Left renal cortex interstitium (tissue), 4 donors: ENCODE measurements at regions not wholly inside any gene's neighbourhood (a gene's known extent, or its start where the extent isn't known, plus 50 kb on each side); places are given as distances from the start of the nearest gene placed in this dataset.

Experiments
- DNase-seq, 4 donors: peaks; one replicate each; pipeline ENCODE4 v3.0.0-alpha.2; 2013; ENCODE audit warnings: low read depth in 4 of 4, low spot score in 2 of 4, missing footprints in 1 of 4

DNA sequence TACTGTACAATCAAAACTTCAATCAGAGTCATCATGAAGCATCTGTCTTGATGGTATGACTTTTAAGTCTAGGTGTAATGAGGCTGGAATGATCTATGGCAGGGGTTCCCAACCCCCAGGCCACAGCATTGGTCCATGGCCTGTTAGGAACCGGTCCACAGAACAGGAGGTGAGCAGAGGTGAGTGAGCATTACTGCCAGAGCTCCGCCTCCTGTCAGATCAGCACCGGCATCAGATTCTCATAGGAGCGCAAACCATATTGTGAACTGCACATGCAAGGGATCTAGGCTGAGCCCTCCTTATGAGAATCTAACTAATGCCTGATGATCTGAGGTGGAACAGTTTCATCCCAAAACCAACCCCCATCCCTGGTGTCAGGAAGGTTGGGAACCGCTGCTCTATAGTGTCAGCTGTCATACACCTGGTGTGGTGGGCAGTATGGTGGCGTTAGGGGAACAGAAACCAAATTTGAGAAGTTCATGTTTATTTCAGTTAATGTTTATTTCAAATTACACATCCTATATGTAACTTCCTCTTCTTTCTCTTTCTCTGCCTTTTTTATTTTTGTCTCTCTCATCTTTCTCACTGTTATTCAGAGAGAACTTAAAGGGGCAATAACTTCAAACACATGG lies 432.6 kb downstream of the TNS3 start:
- DNase-seq = no peak

DNA sequence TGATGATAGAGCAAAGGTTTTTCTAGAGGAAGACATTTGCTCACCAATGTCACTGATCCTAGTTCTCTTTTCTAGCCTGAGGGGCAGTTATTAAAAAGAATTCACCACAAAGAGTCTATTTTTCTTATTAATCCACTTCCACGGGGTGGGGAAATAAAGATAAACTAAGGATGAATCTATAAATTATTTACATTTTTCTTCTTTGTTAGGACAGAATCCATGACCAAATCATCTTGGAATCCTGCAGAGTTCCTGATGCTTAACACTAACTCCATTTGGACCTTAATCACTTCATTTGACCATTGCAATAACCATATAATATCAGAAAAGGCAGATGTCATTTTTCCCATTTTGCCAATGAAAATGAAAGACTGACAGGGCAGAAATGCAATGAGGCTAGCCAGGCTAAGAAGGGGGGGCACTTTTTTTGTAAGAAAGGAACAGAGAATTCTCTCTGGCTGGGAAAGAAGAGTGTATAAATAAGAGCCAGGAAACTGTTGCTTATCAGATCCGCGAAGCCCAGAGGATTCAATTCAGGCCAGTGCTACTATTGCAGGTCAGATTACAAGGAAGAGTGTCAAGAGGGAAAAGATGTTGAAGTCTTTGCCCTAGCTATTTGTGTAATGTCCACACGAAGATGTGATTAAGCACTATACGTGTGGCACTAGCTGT lies 433.2 kb downstream of the TNS3 start:
- no peak for DNase-seq

DNA sequence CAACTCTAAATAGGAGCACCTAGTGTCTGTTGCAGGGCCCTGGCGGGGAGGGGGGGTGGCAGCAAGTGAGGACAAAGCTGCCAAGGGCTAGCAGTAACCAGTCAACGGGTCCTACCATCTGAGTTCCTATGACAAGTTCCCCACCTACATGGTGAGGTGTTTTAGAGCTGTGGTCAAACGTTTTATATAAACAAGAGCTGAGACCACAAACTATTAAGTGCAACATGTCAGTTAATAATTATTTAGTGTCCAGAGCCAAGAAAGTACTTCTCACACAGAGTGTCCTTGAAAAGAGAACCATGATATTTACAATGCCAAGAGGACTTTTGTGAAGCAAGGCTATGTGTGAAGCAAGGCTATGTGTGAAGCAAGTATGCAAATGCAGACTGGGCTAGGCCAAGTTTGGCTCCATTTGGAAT lies 434.7 kb downstream of the TNS3 start:
- DNase-seq = no peak

DNA sequence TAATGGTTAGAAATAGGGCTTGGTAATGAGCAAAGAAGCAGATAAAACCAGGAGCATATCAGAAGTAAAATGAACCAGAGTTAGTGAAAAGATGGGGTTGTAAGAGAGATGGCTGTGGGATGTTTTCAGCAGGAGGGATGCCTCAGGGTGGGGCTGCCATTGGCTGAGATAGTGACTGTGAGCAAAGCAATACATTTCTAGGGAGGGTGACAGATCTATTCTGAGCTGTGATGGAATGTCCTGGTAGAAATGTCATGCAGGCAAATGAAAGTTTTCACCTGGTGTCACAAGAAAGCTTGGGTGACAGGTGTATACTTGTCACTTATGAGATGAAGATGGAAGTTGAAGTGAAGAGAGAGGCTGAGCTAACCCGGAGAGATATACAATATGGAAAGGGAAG lies 435.9 kb downstream of the TNS3 start:
- no peak for DNase-seq

DNA sequence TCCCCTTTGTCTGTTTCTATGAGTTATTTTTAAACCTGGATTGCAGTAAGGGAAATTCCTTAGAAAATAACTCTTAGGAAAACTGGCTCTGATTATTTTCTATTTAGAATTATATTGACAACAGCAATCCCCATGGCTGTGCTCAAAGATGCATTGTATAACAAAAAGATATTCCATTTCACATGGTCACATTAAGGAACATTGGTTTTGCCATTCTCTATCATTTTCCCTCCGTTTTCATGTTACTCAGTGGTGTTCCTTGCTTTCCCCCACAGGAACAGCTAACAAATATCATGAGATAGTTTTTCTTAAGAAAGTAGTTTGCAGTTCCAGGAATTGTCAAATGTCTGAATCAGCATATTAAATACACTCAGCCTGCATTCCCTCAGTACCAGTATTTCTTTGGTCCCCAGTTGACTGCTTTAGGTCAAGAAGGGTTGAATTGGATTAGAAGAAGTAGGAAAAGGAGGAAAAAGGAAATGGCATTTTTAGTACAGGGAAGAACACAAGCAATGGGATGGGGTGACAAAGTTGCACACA lies 436.7 kb downstream of the TNS3 start:
- DNase-seq = no peak

DNA sequence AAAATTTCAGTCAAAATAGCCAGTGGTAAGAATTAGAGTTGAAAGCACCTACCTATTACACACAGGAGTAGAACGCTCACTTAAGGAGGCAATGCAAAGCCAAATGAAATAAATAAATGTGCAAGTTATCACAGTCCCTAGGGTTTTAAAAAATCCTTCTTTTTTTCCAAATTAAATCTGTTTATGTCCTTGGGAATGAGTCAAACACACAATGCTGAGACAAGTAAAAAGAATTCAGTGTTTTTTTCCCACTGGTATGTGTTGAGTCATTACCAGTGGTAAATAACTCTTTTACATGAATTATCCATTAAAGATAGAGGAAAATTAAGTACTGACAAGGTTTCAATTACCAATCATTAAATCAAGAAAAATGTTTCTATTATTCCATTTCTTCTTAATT lies 438.6 kb downstream of the TNS3 start:
- no peak for DNase-seq

DNA sequence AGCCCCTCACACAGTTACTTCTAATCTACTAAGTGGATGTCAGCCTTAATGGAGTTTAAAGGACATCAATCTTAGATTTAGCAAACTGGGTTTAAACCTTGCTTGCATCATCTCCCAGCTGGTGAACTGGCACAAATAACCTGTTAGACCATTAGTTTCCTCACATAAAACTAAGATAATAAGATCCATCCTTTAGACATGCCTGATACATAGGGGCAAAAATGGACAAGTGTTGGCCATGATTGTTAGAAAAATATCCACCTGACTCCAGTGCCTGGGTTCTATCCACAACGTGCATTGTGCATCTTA lies 439.1 kb downstream of the TNS3 start:
- DNase-seq = no peak

DNA sequence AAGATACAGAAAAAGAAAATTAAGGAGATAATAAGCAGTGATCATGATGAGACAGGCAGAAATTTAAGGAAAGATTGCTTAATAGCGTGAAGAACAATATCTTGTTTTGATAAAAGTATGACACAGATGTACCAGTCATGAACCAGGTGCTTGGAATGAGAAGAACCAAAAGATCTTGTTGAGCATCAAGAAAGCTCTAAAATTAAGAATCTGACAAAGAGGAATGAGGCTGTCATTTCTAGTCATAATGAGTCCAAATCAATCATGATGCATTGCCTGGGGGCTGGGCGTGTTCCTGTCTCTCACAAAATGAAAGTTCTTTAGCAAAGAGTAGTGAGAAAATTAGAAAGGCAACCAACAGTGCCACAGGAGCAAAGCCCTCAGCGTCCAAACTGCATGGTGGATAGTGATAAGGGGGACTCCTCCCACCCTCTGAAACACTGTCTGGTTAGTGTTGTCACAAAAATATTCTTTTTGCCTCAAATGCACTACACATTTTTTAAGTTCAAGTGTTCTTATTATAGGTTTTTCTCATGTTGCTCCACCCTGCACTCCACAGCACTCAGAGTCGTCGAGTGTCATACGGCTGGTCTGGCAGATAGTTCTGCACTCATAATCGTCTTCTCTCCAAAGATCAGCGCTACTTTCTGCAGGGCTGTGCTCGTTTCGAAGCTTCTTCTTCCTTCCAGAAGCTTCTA lies 439.6 kb downstream of the TNS3 start:
- no peak for DNase-seq

DNA sequence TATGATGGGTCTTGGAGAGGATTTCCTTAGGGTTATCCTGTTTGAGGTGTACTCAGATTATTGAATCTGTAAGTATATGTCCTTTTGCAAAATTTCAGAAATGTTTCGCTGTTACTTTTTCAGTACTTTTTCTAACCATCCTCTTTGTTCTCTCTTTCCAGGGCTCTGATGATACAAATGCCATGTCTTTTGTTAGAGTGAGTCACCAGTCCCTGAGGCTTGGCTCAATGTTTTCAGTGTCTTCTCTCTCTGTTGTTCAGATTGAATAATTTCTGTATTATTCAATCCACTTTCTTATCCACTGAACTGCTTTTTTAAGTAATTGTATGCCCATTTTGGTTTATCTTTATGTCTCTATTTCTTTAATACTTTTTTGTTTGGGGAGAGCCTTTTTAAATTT lies 449.4 kb downstream of the TNS3 start:
- DNase-seq = no peak

DNA sequence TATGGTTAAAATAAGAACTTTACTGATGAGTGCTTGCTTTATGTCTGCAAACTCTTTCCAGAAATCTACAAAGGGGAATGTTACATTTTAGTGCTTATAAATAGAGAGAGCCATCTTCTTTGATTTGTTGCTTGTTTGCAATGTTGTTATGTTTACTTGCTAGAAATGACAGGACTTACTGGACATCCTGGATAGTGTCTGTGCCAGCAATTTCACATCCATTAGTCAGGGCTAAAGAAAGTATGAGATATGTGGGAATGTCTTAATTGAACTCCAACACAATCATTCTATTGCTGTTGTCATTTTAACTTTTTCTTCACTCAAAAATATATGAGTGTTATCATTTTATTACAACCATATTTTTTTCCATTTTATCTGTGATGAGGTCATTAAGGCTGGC lies 453.2 kb downstream of the TNS3 start:
- no peak for DNase-seq

DNA sequence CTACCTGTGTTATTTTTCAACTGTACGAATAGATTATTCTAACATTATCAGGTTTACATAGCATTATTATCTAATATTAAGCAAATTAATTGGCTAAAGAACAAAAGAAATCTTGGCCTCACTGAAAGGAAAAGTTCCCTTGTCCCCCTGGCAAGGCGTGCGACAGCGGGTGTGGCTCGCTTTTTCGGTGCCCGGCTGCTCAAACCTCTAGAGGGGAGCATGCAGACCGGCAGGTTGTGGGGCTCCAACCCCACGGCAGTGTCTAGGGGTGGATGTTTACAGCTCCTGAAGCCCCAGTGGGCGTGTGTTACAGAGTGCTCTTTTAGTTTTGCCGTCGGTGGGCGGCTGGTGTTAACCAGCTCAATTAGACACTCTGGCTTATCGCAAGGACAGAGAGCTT lies 456.4 kb downstream of the TNS3 start:
- DNase-seq = no peak

DNA sequence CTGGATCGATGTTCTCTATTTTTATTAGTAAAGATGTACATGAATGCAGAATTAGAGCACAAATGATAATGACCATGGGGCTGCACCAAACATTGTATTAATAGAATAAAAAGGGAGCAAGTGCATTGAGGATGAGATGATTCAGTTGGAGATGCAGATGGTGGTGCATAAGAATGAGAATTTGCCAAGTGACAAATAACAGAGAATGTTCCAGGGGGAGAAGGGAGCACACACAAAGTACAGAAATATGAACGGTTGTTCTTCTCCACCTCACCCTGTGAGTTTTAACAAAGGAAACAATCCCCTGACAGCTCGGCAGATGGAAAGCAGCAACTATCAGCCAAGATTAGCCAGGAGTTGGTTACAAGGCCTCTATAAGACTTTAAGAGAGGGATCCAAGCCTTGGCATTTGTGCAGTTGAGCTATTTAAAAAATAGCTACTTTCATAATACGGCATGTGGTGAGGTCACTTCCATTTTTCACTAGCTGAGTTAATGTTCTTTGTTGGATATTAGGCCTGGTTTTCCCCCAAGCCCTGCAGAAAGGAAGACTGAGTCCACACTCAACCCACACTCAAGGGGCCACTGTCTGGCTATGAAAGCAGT lies 462.5 kb downstream of the TNS3 start:
- DNase-seq = no peak

DNA sequence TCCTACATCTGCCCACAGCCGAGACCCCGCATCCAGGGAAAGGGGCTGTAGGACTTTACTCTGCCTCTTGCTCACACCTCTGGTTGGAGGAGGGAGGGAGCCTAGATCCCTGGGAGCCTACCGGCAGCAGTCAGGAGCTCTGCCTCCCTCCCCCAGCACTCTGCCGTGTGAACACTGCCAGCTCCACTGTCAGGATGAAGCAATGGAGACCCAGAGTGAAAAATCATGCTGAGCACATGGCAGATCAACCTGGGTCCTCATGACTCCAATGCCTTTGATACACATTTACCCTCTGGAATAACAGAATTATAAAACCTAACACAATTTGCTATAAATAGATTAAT lies 477.7 kb downstream of the TNS3 start:
- DNase-seq = no peak

DNA sequence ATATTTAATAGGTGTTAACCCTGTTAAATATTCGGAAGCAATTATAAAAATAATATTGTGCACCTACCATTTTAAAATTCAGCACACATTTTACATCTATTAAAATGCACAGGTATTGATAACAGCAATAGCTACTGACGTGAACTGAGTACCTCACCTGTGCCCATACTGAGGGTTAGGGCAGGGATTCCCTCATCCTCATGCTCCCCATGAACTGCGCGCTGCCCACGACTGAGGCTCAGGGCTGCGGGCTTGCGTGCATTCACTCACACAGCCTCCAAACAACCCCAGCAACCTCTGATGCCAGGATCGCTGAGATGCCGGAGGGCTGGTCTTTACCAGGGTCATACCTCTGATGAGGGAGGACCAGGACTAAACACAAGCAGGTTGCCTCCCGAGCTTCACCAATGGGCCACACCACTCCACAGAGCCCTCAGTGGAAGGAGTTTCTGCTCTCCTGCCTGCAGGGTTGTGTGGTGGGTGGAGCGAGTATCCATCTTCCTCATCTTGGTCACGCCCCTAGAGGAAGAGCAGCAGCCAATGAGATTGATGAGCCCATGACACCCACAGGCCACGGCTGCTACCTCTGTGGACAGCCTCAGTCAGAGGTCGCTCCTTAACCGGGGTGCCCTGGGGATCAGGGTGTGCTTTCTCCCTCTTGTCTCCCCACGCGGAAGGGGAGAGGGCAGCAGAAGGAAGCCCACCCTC lies 478.3 kb downstream of the TNS3 start:
- no peak for DNase-seq

DNA sequence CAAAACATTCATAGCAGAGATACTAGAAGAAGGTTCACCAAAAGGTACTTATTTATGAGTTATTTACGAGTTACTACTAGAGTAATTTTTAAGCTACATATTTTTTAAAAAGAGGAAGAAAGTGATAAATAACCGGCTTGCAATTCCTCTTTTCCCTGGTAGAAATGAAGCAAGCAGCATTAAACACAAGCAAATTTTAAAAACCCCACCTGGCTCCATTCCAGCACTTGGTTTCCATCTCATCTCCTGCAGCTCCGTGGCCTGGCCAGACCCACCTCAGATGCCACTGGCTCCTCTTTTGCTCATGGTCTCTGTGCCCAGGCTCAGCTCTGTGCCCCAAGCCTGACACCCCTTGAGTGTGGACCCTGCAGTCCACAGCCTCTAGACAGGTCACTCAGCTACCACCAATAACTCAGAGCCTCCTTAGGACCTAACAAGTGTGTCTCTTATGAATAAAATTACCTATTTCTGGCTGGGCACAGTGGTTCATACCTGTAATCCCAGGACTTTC lies 479.5 kb downstream of the TNS3 start:
- DNase-seq = no peak

DNA sequence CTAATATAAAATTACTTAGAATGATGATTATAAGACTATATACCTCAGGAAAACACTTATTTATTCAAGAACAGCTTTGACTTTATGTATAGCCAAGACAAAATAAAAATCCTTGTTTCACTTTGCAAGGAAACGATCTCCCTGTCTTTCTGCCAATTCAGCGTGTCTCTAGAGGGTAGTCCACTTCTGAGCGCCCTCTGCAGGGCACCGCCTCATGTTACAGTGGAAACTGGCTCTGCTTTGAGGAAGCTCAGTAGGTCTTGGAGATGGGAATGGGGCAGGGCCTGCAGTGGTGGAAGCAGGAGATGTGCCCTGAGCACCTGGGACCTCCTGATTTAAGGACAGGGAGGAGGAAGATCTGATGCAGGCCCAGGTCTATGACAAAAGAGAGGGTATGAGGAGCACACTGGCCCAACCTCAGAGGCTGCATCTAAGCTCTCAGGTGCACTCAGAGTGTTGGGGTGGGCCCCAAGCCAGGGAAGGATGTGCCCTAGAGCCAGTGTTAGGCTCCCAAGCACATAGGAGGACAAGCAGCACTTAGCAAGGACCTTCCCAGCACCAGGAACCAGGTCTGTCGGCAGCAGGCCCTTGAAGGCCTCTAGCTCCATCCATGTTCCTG lies 481.0 kb downstream of the TNS3 start:
- DNase-seq = no peak

DNA sequence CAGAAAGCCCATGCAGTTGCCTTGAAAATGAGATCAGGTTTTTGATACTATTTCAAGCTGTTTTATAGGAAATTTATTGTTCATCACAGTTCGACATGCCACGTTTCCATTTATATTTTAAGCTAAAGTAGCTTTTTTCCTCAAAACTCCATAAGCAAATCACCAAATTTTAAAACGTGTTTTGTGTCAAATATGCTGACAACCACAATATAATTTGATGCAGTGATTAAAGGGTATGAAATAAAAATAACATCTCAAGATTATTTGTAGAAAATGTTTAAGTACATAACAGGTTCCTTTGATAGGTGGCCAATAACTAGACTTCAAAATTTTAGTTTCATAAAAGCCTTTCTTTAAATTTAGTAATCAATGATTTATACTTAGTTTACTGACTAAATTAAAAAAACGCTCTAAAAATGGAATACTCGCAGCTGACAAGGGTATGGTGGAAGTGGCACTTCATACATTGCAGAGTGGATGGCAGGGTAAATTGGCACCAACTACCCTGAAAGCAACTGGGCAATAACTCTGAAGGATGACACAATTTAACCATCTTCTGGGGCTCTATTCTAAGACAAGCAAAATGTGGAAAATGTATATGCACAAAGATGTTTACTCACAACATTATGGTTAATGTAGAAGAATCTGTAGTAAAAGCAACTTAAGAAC lies 481.6 kb downstream of the TNS3 start:
- no peak for DNase-seq

DNA sequence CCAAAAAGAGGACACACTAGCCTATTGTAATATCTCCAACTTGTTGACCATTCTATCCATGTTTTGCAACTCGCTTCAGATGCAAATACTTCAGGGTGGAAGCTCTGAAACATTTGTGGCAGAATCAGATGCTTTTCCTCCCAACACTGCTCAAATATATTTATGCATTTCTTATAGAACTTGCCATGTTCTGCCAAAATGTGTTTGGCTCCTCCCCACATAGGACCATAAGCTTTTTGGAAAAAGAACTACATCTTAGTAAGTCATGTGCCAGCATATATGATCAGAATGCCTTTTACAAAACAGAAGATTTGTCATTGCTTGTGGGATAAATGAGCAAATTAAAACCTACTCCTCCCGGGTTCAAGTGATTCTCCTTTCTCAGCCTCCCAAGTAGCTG lies 484.5 kb downstream of the TNS3 start:
- DNase-seq = no peak

DNA sequence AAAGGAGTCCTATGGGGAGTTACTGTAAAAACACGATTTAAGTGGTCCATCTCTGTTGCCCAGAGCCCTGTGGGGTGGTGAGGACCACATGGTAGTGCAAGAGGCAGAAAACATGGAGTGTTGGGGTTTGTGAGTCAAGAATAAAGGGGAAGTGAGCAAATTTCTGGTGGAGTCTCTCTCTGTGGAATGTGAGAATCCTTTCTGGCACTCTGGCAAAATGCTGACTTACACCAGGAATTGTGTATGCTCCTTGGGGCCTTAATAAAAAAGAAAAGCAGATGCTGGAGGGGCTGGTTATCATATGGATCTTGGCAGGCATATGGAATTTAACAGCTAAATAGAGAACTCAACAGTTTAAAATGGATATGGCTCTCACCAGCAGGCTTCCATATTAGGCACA lies 486.0 kb downstream of the TNS3 start:
- no peak for DNase-seq

DNA sequence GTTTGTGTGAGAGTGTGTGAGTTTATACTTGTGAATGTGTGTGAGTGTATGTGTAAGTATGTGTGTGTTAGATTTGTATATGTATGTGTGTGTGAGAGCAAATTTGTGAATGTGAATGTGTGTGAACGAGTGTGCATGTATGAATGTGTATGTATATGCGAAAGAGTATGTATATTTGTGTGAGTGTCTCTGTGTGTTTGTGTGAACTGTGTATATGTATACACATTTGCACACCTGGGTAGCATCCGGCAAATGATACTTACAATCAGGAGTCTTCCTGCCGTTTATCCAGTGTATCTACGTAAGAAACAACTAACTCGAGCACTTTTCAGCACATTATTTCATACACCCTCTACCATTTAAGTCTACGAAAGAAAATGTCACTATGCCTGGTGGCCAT lies 487.4 kb downstream of the TNS3 start:
- DNase-seq = no peak
